IMR-90 (cell line): ENCODE measurements at regions not wholly inside any gene's neighbourhood (a gene's known extent, or its start where the extent isn't known, plus 50 kb on each side); places are given as distances from the start of the nearest gene placed in this dataset.

Experiments
- ATAC-seq: fragments of 200-7000 bp; cut with Tn5 transposase; 2 replicates; pipeline ENCODE4 v1.9.1; 2020; ENCODE audit warnings: low read depth, mild to moderate bottlenecking, moderate library complexity
- BruUV-seq: library from RNA; stranded (reverse); fragments of 400-500 nt; replicated peaks from 2 replicates; lab custom pipeline; 2021; lab: Mats Ljungman, UMichigan
- CTCF ChIA-PET: fragments of 300-600 bp; formaldehyde crosslinking; extraction: SDS; loops from one replicate; lab custom pipeline; 2021; ENCODE audit warnings: antibody characterized with exemption; lab: Yijun Ruan, JAX
- POLR2A ChIA-PET: fragments of 300-600 bp; sonication (Branson Sonifier 250); formaldehyde crosslinking; loops from one replicate; lab custom pipeline; 2022; ENCODE audit warnings: antibody characterized with exemption; ENCODE audit not compliant: unreplicated experiment; lab: Charles Lee
- DNase-seq: peaks from one replicate; pipeline ENCODE4 v3.0.0; 2013
- H2AFZ ChIP-seq: replicated peaks from 2 replicates; pipeline ENCODE3; 2013; ENCODE audit warnings: low read length, mild to moderate bottlenecking; ENCODE audit not compliant: poor library complexity
- H2AK5ac ChIP-seq: 2 replicates; pipeline ENCODE4 v1.6.1; 2013; ENCODE audit warnings: low read depth, low read length, inconsistent platforms
- H2AK9ac ChIP-seq: replicated peaks from 2 replicates; pipeline ENCODE3; 2013; ENCODE audit warnings: mild to moderate bottlenecking, low read depth, low read length, moderate library complexity; ENCODE audit not compliant: poor library complexity
- H2BK120ac ChIP-seq: 2 replicates; pipeline ENCODE4 v1.6.1; 2013; ENCODE audit warnings: low read depth, low read length, inconsistent platforms
- H2BK15ac ChIP-seq: 3 replicates; pipeline ENCODE4 v1.6.1; 2013; ENCODE audit warnings: low read depth, low read length, inconsistent platforms
- H2BK20ac ChIP-seq: 2 replicates; pipeline ENCODE4 v1.6.1; 2013; ENCODE audit warnings: low read depth, mild to moderate bottlenecking, inconsistent platforms, low read length, moderate library complexity
- H2BK5ac ChIP-seq: 2 replicates; pipeline ENCODE4 v1.6.1; 2013; ENCODE audit warnings: mild to moderate bottlenecking, low read depth, low read length, inconsistent platforms; ENCODE audit not compliant: poor library complexity, severe bottlenecking
- H3K14ac ChIP-seq: replicated peaks from 2 replicates; pipeline ENCODE4 v1.6.1; 2013; ENCODE audit warnings: low read depth, low read length, inconsistent platforms
- H3K18ac ChIP-seq: 2 replicates; pipeline ENCODE4 v1.6.1; 2013; ENCODE audit warnings: low read depth, low read length, control low read depth
- H3K23ac ChIP-seq: 2 replicates; pipeline ENCODE4 v1.6.1; 2013; ENCODE audit warnings: low read depth, low read length, inconsistent platforms
- H3K27ac ChIP-seq: 2 replicates; pipeline ENCODE4 v1.5.1; 2013; ENCODE audit warnings: mild to moderate bottlenecking, control low read depth, low read length; ENCODE audit not compliant: insufficient read depth
- H3K27me3 ChIP-seq: 2 replicates; pipeline ENCODE4 v1.6.1; 2013; ENCODE audit warnings: low read length; ENCODE audit not compliant: control insufficient read depth, insufficient read depth
- H3K36me3 ChIP-seq: 2 replicates; pipeline ENCODE4 v1.6.1; 2013; ENCODE audit warnings: low read length, mixed read lengths; ENCODE audit not compliant: control insufficient read depth, insufficient read depth
- H3K4ac ChIP-seq: 2 replicates; pipeline ENCODE4 v1.6.1; 2013; ENCODE audit warnings: low read depth, low read length, inconsistent platforms
- H3K4me1 ChIP-seq: 2 replicates; pipeline ENCODE4 v1.6.1; 2013; ENCODE audit warnings: low read length, mixed read lengths; ENCODE audit not compliant: control insufficient read depth, insufficient read depth
- H3K4me2 ChIP-seq: 2 replicates; pipeline ENCODE4 v1.6.1; 2013; ENCODE audit warnings: low read depth, mild to moderate bottlenecking, control low read depth, low read length, moderate library complexity
- H3K4me3 ChIP-seq: 2 replicates; pipeline ENCODE4 v1.5.1; 2013; ENCODE audit warnings: low read depth, mild to moderate bottlenecking, control low read depth, low read length, moderate library complexity; ENCODE audit not compliant: insufficient read depth
- H3K56ac ChIP-seq: 2 replicates; pipeline ENCODE4 v1.6.1; 2013; ENCODE audit warnings: low read length, inconsistent platforms; ENCODE audit not compliant: insufficient read depth; ENCODE audit errors: extremely low read depth
- H3K79me1 ChIP-seq, 2 experiments: 2 replicates each; pipeline ENCODE4 v1.6.1; 2013; ENCODE audit warnings: low read length in 2 of 2, inconsistent platforms in 1 of 2, low read depth in 1 of 2
- H3K9ac ChIP-seq: 2 replicates; pipeline ENCODE4 v1.6.1; 2013; ENCODE audit warnings: low read depth, low read length, control low read depth
- H3K9me1 ChIP-seq: 2 replicates; pipeline ENCODE4 v1.6.1; 2013; ENCODE audit warnings: low read length, inconsistent platforms; ENCODE audit not compliant: insufficient read depth
- H3K9me3 ChIP-seq: 2 replicates; pipeline ENCODE4 v1.6.1; 2013; ENCODE audit warnings: low read length; ENCODE audit not compliant: control insufficient read depth, insufficient read depth
- H4K20me1 ChIP-seq: 2 replicates; pipeline ENCODE4 v1.6.1; 2013; ENCODE audit warnings: low read length, inconsistent platforms; ENCODE audit not compliant: insufficient read depth
- H4K5ac ChIP-seq: 2 replicates; pipeline ENCODE4 v1.6.1; 2013; ENCODE audit warnings: mild to moderate bottlenecking, low read depth, low read length, control low read depth
- H4K8ac ChIP-seq, 2 experiments: 2 replicates each; pipeline ENCODE4 v1.6.1; 2013; ENCODE audit warnings: low read depth in 2 of 2, low read length in 2 of 2, control low read depth in 1 of 2, inconsistent platforms in 1 of 2
- H4K91ac ChIP-seq: 2 replicates; pipeline ENCODE4 v1.6.1; 2013; ENCODE audit warnings: low read depth, low read length, inconsistent platforms; ENCODE audit not compliant: insufficient read depth
- BHLHE40 ChIP-seq: fragments of 150-350 bp; IDR thresholded peaks from 2 replicates; pipeline ENCODE4 v1.6.1; 2016; ENCODE audit warnings: mild to moderate bottlenecking, low read depth, low read length
- CHD1 ChIP-seq: IDR thresholded peaks from 2 replicates; pipeline ENCODE4 v1.6.1; 2012; ENCODE audit warnings: low read depth, low read length, improper control_type of control experiment
- MAZ ChIP-seq: IDR thresholded peaks from 2 replicates; pipeline ENCODE4 v1.6.1; 2012; ENCODE audit warnings: low read depth, mild to moderate bottlenecking, low read length, improper control_type of control experiment, moderate library complexity, borderline replicate concordance
- NFE2L2 ChIP-seq: fragments of 150-350 bp; IDR thresholded peaks from 2 replicates; pipeline ENCODE4 v1.6.1; 2016; ENCODE audit warnings: low read depth, mild to moderate bottlenecking, low read length
- RAD21 ChIP-seq: IDR thresholded peaks from 2 replicates; pipeline ENCODE4 v1.6.1; 2012; ENCODE audit warnings: low read length, improper control_type of control experiment
- RCOR1 ChIP-seq: IDR thresholded peaks from 2 replicates; pipeline ENCODE4 v1.6.1; 2012; ENCODE audit warnings: mild to moderate bottlenecking, low read length, improper control_type of control experiment; ENCODE audit not compliant: insufficient replicate concordance
- SMC3 ChIP-seq: fragments of 150-350 bp; IDR thresholded peaks from 2 replicates; pipeline ENCODE4 v1.6.1; 2016; ENCODE audit warnings: low read depth, mild to moderate bottlenecking, antibody characterized with exemption, low read length, moderate library complexity
- WGBS, 2 experiments: methylation state at CpG; one replicate each; pipeline versions ENCODE4 v1.1.5 to v1.1.7; 2013; ENCODE audit warnings: missing lambda C conversion rate in 2 of 2; ENCODE audit not compliant: insufficient read length in 1 of 2; ENCODE audit errors: extremely low coverage in 2 of 2; 5-methylcytosine and 5-hydroxymethylcytosine counted together
- dilution Hi-C: fragments of 300-500 bp; cut with HindIII; formaldehyde crosslinking; loops from one replicate; pipeline ENCODE4 v1.14.3; 2018; ENCODE audit warnings: low sequenced_read_pairs; ENCODE audit not compliant: unreplicated experiment
- in situ Hi-C: fragments of 300-500 bp; cut with MboI; formaldehyde crosslinking; loops from 3 replicates; pipeline ENCODE4 v1.14.3; 2019; ENCODE audit warnings: low sequenced_read_pairs, inconsistent platforms, mixed read lengths
- intact Hi-C: fragments of 100-400 bp; cut with micrococcal nuclease; formaldehyde crosslinking; loops from 2 replicates; pipeline ENCODE4 v1.10.0; 2022
- TF ChIP-seq, protein P1 (sequence below): fragments of 150-350 bp; IDR thresholded peaks from 2 replicates; pipeline ENCODE4 v1.6.1; 2017; ENCODE audit warnings: mild to moderate bottlenecking, antibody characterized with exemption, low read length, low read depth
- TF ChIP-seq, protein P2 (sequence below): fragments of 150-350 bp; IDR thresholded peaks from 2 replicates; pipeline ENCODE4 v1.6.1; 2016; ENCODE audit warnings: low read depth, mild to moderate bottlenecking, low read length, moderate library complexity, borderline replicate concordance

DNA sequence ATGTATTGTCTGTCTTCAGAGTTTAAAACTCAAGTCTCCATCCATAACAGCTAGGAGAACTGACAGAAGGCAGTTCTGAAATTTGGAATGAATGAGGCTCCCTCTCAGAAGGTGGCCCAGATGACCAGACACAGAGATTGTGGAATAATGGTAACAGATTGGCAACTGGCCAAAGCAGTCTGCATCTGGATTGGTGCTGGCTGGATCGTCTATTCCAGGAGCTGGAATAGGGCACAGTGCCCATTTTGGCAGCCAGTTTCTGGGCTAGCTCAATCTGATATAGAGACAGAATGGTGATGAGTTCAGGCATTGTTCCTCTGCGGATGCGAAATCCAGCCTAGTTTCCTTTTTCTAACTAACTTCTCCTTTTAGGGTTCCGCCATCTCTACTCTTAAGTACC, 851.7 kb downstream of the PDCD6IP start:
- Histone ChIP-seq H3K56ac (no peak overlapping the region), H2AFZ (no peak overlapping the region), H3K79me1 (no peaks in the 10 kb centered on the region), H4K8ac (no peak overlapping the region), H2BK15ac (no peak overlapping the region), H3K9ac (no peak overlapping the region), H4K5ac (no peak overlapping the region), H3K4ac (no peak overlapping the region), H3K4me2 (no peak overlapping the region), H2BK5ac (no peak overlapping the region), H2AK9ac (no peak overlapping the region), H3K23ac (no peak overlapping the region), H2BK120ac (no peak overlapping the region), H3K9me3 (peaks cover 1% of the 10 kb centered on the region; the same call in 1 of the 2 replicates), H3K14ac (no peak overlapping the region), H2BK20ac (no peak overlapping the region), H4K91ac (no peak overlapping the region), H3K27ac (no peak overlapping the region), H3K4me3 (no peak overlapping the region), H3K9me1 (no peaks in the 10 kb centered on the region), H4K20me1 (no peaks in the 10 kb centered on the region), H3K36me3 (no peaks in the 10 kb centered on the region), H3K18ac (no peak overlapping the region), H3K4me1 (no peaks in the 10 kb centered on the region), H2AK5ac (no peak overlapping the region), H3K27me3 (no peaks in the 10 kb centered on the region)
- in situ Hi-C loops, result no loop called here
- CTCF ChIA-PET, result no interaction called here
- ATAC-seq, result no peak
- TF ChIP-seq MAZ (no peak), RAD21 (no peak), SMC3 (no peak), NFE2L2 (no peak), RCOR1 (no peak), CHD1 (no peak), BHLHE40 (no peak)
- TF ChIP-seq, protein P1, sequence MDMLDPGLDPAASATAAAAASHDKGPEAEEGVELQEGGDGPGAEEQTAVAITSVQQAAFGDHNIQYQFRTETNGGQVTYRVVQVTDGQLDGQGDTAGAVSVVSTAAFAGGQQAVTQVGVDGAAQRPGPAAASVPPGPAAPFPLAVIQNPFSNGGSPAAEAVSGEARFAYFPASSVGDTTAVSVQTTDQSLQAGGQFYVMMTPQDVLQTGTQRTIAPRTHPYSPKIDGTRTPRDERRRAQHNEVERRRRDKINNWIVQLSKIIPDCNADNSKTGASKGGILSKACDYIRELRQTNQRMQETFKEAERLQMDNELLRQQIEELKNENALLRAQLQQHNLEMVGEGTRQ, result no peak
- TF ChIP-seq, protein P2, sequence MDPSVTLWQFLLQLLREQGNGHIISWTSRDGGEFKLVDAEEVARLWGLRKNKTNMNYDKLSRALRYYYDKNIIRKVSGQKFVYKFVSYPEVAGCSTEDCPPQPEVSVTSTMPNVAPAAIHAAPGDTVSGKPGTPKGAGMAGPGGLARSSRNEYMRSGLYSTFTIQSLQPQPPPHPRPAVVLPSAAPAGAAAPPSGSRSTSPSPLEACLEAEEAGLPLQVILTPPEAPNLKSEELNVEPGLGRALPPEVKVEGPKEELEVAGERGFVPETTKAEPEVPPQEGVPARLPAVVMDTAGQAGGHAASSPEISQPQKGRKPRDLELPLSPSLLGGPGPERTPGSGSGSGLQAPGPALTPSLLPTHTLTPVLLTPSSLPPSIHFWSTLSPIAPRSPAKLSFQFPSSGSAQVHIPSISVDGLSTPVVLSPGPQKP, result no peak
- POLR2A ChIA-PET, result no interaction called here
- intact Hi-C loops, result no loop called here
- DNase-seq, result no peak
- no TSS peak for BruUV-seq
- WGBS, 2 experiments, result no CpG with 5 or more reads among the region's 4 CpGs
- dilution Hi-C loops, result no loop called here
